Vagina (tissue), 2 donors: ENCODE measurements at regions not wholly inside any gene's neighbourhood (a gene's known extent, or its start where the extent isn't known, plus 50 kb on each side); places are given as distances from the start of the nearest gene placed in this dataset.

ENCODE experiments used
- DNase-seq, 2 donors: peaks; one replicate each; pipeline ENCODE4 v3.0.0-alpha.2; 2017; ENCODE audit errors: extremely low spot score in 2 of 2
- H3K27ac ChIP-seq: fragments of 200-600 bp; sonication (generic); one replicate; pipeline ENCODE4 v1.5.1; 2019
- H3K27me3 ChIP-seq: fragments of 200-600 bp; sonication (generic); one replicate; pipeline ENCODE4 v1.5.1; 2019
- H3K36me3 ChIP-seq, 2 donors: fragments of 200-600 bp; sonication (generic); one replicate each; pipeline ENCODE4 v1.5.1; 2017 to 2019
- H3K4me1 ChIP-seq: fragments of 200-600 bp; sonication (generic); one replicate; pipeline ENCODE4 v1.5.1; 2019
- H3K4me3 ChIP-seq, 2 donors: fragments of 200-600 bp; sonication (generic); 1 replicate in 1 of 2; 2 replicates in 1 of 2; pipeline ENCODE4 v1.5.1; 2016 to 2019
- H3K9me3 ChIP-seq: fragments of 200-600 bp; sonication (generic); one replicate; pipeline ENCODE4 v1.5.1; 2019
- CTCF ChIP-seq, 3 experiments: fragments of 450-650 bp in 2 of 3; fragments of 200-600 bp in 1 of 3; sonication (generic) in 1 of 3; IDR thresholded peaks; one replicate each; pipeline ENCODE4 v1.5.1; 2017 to 2019; ENCODE audit warnings: antibody characterized with exemption in 3 of 3, mild to moderate bottlenecking in 2 of 3, moderate library complexity in 2 of 3
- POLR2A ChIP-seq, 2 donors: fragments of 450-650 bp; IDR thresholded peaks; one replicate each; pipeline ENCODE4 v1.6.1; 2017; ENCODE audit warnings: antibody characterized with exemption in 2 of 2, mild to moderate bottlenecking in 2 of 2, moderate library complexity in 2 of 2
- POLR2AphosphoS5 ChIP-seq, 2 donors: sonication (generic); formaldehyde crosslinking; IDR thresholded peaks; one replicate each; pipeline ENCODE4 v1.9.0; 2017; ENCODE audit warnings: antibody characterized with exemption in 2 of 2, mild to moderate bottlenecking in 2 of 2, low read depth in 1 of 2; ENCODE audit not compliant: insufficient read depth in 1 of 2
- intact Hi-C: fragments of 100-400 bp; cut with DNase I; formaldehyde crosslinking; loops from one replicate; pipeline ENCODE4 v1.15.1; 2023

- Histone ChIP-seq H3K4me1 (peaks cover 7% of the 10 kb centered on the region), H3K4me3 (no peak overlapping the region), H3K9me3 (no peaks in the 10 kb centered on the region), H3K27ac (no peak overlapping the region), H3K27me3 (no peaks in the 10 kb centered on the region), H3K36me3 (no peaks in the 10 kb centered on the region)
- no peak for DNase-seq
- TF ChIP-seq POLR2AphosphoS5 (IDR thresholded peaks at IDR 0.05; ENCODE audit: insufficient read depth in 1 of 2, low read depth in 1 of 2) (no peak), CTCF (IDR thresholded peaks at IDR 0.05) (no peak), POLR2A (IDR thresholded peaks at IDR 0.05) (no peak)
- intact Hi-C loops = no loop called here
Observed at GRCh38 chr12:58503731-58504130, 416.6 kb downstream of the LRIG3 start.

GRCh38 chr12:58504143-58504938 lies 416.0 kb downstream of the LRIG3 start:
- TF ChIP-seq POLR2A (IDR thresholded peaks at IDR 0.05) = no peak
- TF ChIP-seq CTCF (IDR thresholded peaks at IDR 0.05) = no peak
- TF ChIP-seq POLR2AphosphoS5 (IDR thresholded peaks at IDR 0.05; ENCODE audit: insufficient read depth in 1 of 2, low read depth in 1 of 2) = no peak
- Histone ChIP-seq H3K4me3 (no peak overlapping the region), H3K36me3 (no peaks in the 10 kb centered on the region), H3K27me3 (no peaks in the 10 kb centered on the region), H3K9me3 (no peaks in the 10 kb centered on the region), H3K4me1 (peaks cover 7% of the 10 kb centered on the region), H3K27ac (no peak overlapping the region)
- intact Hi-C loops = no loop called here
- no peak for DNase-seq

- TF ChIP-seq POLR2AphosphoS5 (IDR thresholded peaks at IDR 0.05; ENCODE audit: insufficient read depth in 1 of 2, low read depth in 1 of 2) (no peak), CTCF (IDR thresholded peaks at IDR 0.05) (no peak), POLR2A (IDR thresholded peaks at IDR 0.05) (no peak)
- Histone ChIP-seq H3K36me3 (no peaks in the 10 kb centered on the region), H3K9me3 (no peaks in the 10 kb centered on the region), H3K27me3 (no peaks in the 10 kb centered on the region), H3K4me1 (no peaks in the 10 kb centered on the region), H3K4me3 (no peak overlapping the region), H3K27ac (no peak overlapping the region)
- intact Hi-C loops = no loop called here
- no peak for DNase-seq
Observed at GRCh38 chr12:58509116-58509885, 411.0 kb downstream of the LRIG3 start.

GRCh38 chr12:58513301-58513834 lies 406.9 kb downstream of the LRIG3 start:
- Histone ChIP-seq H3K36me3 (no peaks in the 10 kb centered on the region), H3K4me1 (no peaks in the 10 kb centered on the region), H3K27me3 (no peaks in the 10 kb centered on the region), H3K27ac (no peak overlapping the region), H3K9me3 (peaks cover 4% of the 10 kb centered on the region), H3K4me3 (no peak overlapping the region)
- DNase-seq = no peak
- intact Hi-C loops = no loop called here
- TF ChIP-seq POLR2A (IDR thresholded peaks at IDR 0.05) = no peak
- TF ChIP-seq POLR2AphosphoS5 (IDR thresholded peaks at IDR 0.05; ENCODE audit: insufficient read depth in 1 of 2, low read depth in 1 of 2) = no peak
- no peak for TF ChIP-seq CTCF (IDR thresholded peaks at IDR 0.05)
